ENCODE measurements at regions not wholly inside any gene's neighbourhood (a gene's known extent, or its start where the extent isn't known, plus 50 kb on each side); places are given as distances from the start of the nearest gene placed in this dataset.
A peak's percentile ranks its signal among the peaks of the same experiment; 100 is the strongest.

DNA sequence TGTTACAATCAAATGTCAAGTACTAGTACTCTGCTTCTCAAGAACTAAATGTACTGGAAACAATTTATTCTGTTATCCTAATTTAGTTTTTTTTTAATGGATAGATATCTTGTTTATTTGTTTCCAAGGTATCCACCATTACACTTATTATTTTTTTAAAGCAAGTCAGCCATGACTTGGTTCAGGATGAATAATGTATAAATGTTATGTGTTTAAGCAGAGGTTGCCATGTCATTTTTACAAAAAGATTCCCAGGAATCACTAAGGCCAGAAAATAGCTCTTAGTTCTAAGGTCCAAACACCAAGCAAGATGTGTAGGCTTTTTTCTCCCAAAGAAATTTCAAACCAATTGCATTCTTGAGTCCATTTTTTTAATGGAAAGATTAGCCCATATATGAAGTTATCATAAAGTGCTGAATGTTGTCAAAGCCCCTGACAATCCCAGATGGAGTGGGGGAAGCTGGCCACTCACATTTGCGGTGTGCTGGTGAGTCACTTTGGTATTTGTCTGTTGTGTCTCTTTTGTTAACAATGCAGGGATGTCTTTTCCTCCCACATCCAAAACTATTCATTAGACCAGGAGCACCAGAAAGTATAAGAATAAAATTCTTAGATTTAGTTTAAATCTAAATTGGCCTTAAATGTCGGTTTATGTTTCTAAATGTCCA, 158.9 kb downstream of the COL6A3 start (continued):
- TF ChIP-seq USF1 (IDR thresholded peaks at IDR 0.05; ENCODE audit: borderline replicate concordance, low read depth) (no peak), FOSL2 (IDR thresholded peaks at IDR 0.05; ENCODE audit: borderline replicate concordance, low read depth) (peak; percentile 91), TCF12 (IDR thresholded peaks at IDR 0.05) (peak; percentile 93), REST (IDR thresholded peaks at IDR 0.05; ENCODE audit: low read depth, low read length) (no peak)

GRCh38 chr2:237256887-237257286, 157.1 kb downstream of the COL6A3 start:
- TF ChIP-seq SMC3 (IDR thresholded peaks at IDR 0.05; ENCODE audit: low read depth, low read length) (no peak), POLR2AphosphoS5 (IDR thresholded peaks at IDR 0.05; ENCODE audit: low read depth, low read length) (no peak), MAX (IDR thresholded peaks at IDR 0.05; ENCODE audit: low read depth) (peak; percentile 62)
- no peaks in the 10 kb centered on the region for H3K9me2 ChIP-seq
- 58% methylated on average over 4 of the region's 4 CpGs for WGBS (ENCODE audit: low lambda C conversion rate)
- H3F3A ChIP-seq (replicated peaks; ENCODE audit: insufficient read depth), result peaks cover 28% of the 10 kb centered on the region
- H3K4me1 ChIP-seq (ENCODE audit: control insufficient read depth in 1 of 2, insufficient read depth in 2 of 2, low read depth in 1 of 2, low read length in 1 of 2), result peaks cover 0 to 35% of the 10 kb centered on the region in 2 experiments
- no peaks in the 10 kb centered on the region for H3K79me2 ChIP-seq (ENCODE audit: insufficient read depth)
- peak overlapping the region; percentile 35; the same call in 1 of the 2 replicates for H3K9ac ChIP-seq
- H3K36me3 ChIP-seq (replicated peaks in 1 of 2; ENCODE audit: control insufficient read depth in 1 of 2, insufficient read depth in 2 of 2, low read length in 1 of 2), result no peaks in the 10 kb centered on the region
- ChIA-PET POLR2A (no interaction called here), CTCF (interaction anchor here (1.2 to 3.0 kb wide), 3 partner anchors 9 to 153 kb away, joined by 3 to 9 read pairs (median 8); no protein-coding TSS in a partner anchor)
- peak overlapping the region; percentile 48; the same call in 1 of the 2 replicates for H2AFZ ChIP-seq (ENCODE audit: low read depth)
- H4K20me1 ChIP-seq (ENCODE audit: insufficient read depth), result no peaks in the 10 kb centered on the region
- H3K4me2 ChIP-seq, result no peak overlapping the region
- H3K27ac ChIP-seq (ENCODE audit: low read depth in 2 of 2, low read length in 1 of 2), result peak overlapping the region; percentile 28 to 95; a peak in 3 of 4 replicates
- H3K9me3 ChIP-seq, result no peaks in the 10 kb centered on the region
- H3K27me3 ChIP-seq (ENCODE audit: insufficient read depth), result no peaks in the 10 kb centered on the region
- no peak for DNase-seq
- no peak overlapping the region for H3K4me3 ChIP-seq (ENCODE audit: low read depth in 2 of 2, low read length in 1 of 2)

GRCh38 chr2:237257471-237257951, 156.5 kb downstream of the COL6A3 start:
- 82% methylated on average over 10 of the region's 10 CpGs for WGBS (ENCODE audit: low lambda C conversion rate)
- H3K4me2 ChIP-seq, result no peak overlapping the region
- POLR2A ChIA-PET, result no interaction called here

More at GRCh38 chr2:237257471-237257951, 156.5 kb downstream of the COL6A3 start:
- Histone ChIP-seq H3K4me3 (ENCODE audit: low read depth in 2 of 2, low read length in 1 of 2) (no peak overlapping the region), H3K4me1 (ENCODE audit: control insufficient read depth in 1 of 2, insufficient read depth in 2 of 2, low read depth in 1 of 2, low read length in 1 of 2) (peaks cover 0 to 35% of the 10 kb centered on the region in 2 experiments), H3K9me3 (no peaks in the 10 kb centered on the region), H3K27ac (ENCODE audit: low read depth in 2 of 2, low read length in 1 of 2) (peak overlapping the region in 1 of 2 experiments; percentile 95; a peak in 2 of 4 replicates), H3K79me2 (ENCODE audit: insufficient read depth) (no peaks in the 10 kb centered on the region), H3F3A (replicated peaks; ENCODE audit: insufficient read depth) (peaks cover 29% of the 10 kb centered on the region), H4K20me1 (ENCODE audit: insufficient read depth) (no peaks in the 10 kb centered on the region), H3K27me3 (ENCODE audit: insufficient read depth) (no peaks in the 10 kb centered on the region), H3K9ac (peak overlapping the region; percentile 35; the same call in 1 of the 2 replicates), H3K9me2 (no peaks in the 10 kb centered on the region), H2AFZ (ENCODE audit: low read depth) (peak overlapping the region; percentile 48; the same call in 1 of the 2 replicates), H3K36me3 (replicated peaks in 1 of 2; ENCODE audit: control insufficient read depth in 1 of 2, insufficient read depth in 2 of 2, low read length in 1 of 2) (no peaks in the 10 kb centered on the region)
- CTCF ChIA-PET, result interaction anchor here (1.2 to 3.0 kb wide), 4 partner anchors 9 to 153 kb away, joined by 3 to 9 read pairs (median 6); no protein-coding TSS in a partner anchor
- DNase-seq, result no peak
- TF ChIP-seq TCF12 (IDR thresholded peaks at IDR 0.05), result no peak
- TF ChIP-seq, protein P1, sequence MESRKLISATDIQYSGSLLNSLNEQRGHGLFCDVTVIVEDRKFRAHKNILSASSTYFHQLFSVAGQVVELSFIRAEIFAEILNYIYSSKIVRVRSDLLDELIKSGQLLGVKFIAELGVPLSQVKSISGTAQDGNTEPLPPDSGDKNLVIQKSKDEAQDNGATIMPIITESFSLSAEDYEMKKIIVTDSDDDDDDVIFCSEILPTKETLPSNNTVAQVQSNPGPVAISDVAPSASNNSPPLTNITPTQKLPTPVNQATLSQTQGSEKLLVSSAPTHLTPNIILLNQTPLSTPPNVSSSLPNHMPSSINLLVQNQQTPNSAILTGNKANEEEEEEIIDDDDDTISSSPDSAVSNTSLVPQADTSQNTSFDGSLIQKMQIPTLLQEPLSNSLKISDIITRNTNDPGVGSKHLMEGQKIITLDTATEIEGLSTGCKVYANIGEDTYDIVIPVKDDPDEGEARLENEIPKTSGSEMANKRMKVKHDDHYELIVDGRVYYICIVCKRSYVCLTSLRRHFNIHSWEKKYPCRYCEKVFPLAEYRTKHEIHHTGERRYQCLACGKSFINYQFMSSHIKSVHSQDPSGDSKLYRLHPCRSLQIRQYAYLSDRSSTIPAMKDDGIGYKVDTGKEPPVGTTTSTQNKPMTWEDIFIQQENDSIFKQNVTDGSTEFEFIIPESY (IDR thresholded peaks at IDR 0.05; ENCODE audit: borderline replicate concordance, low read depth), result no peak
- TF ChIP-seq NFIC (IDR thresholded peaks at IDR 0.05; ENCODE audit: borderline replicate concordance), result no peak
- TF ChIP-seq IRF3 (IDR thresholded peaks at IDR 0.05; ENCODE audit: low read depth, low read length), result no peak
- TF ChIP-seq FOXM1 (IDR thresholded peaks at IDR 0.05; ENCODE audit: low read depth), result no peak
- no peak for TF ChIP-seq USF1 (IDR thresholded peaks at IDR 0.05; ENCODE audit: borderline replicate concordance, low read depth)
